ENCODE measurements at regions not wholly inside any gene's neighbourhood (a gene's known extent, or its start where the extent isn't known, plus 50 kb on each side); places are given as distances from the start of the nearest gene placed in this dataset.

GRCh38 chr7:84605301-84605700 lies 410.7 kb upstream of the SEMA3A start:
- intact Hi-C loops (cut with DNase I): no loop called here
- no peak for DNase-seq

GRCh38 chr7:84603545-84603944 lies 409.0 kb upstream of the SEMA3A start:
- intact Hi-C loops (cut with DNase I): no loop called here
- no peak for DNase-seq

GRCh38 chr7:84595026-84595425 lies 400.4 kb upstream of the SEMA3A start:
- intact Hi-C loops (cut with DNase I): no loop called here
- DNase-seq: no peak

GRCh38 chr7:84591897-84592296 lies 397.3 kb upstream of the SEMA3A start:
- intact Hi-C loops (cut with DNase I): no loop called here
- DNase-seq: no peak

GRCh38 chr7:84589012-84589411 lies 394.4 kb upstream of the SEMA3A start:
- intact Hi-C loops (cut with DNase I): no loop called here
- no peak for DNase-seq

GRCh38 chr7:84583331-84583730 lies 388.7 kb upstream of the SEMA3A start:
- DNase-seq: no peak
- intact Hi-C loops (cut with DNase I): no loop called here

GRCh38 chr7:84582747-84583146 lies 388.2 kb upstream of the SEMA3A start:
- intact Hi-C loops (cut with DNase I): no loop called here
- DNase-seq: no peak

- intact Hi-C loops (cut with DNase I): no loop called here
- DNase-seq: no peak
Measured at GRCh38 chr7:84578825-84579224, 384.2 kb upstream of the SEMA3A start.

- intact Hi-C loops (cut with DNase I): no loop called here
- DNase-seq: no peak
Measured at GRCh38 chr7:84568781-84569180, 374.2 kb upstream of the SEMA3A start.

GRCh38 chr7:84565345-84566074 lies 370.9 kb upstream of the SEMA3A start:
- intact Hi-C loops (cut with DNase I): no loop called here

GRCh38 chr7:84553711-84554110 lies 359.1 kb upstream of the SEMA3A start:
- DNase-seq: no peak
- intact Hi-C loops (cut with DNase I): no loop called here

More at GRCh38 chr7:84565345-84566074, 370.9 kb upstream of the SEMA3A start:
- DNase-seq: no peak

GRCh38 chr7:84549409-84549808 lies 354.8 kb upstream of the SEMA3A start:
- intact Hi-C loops (cut with DNase I): no loop called here
- no peak for DNase-seq

- intact Hi-C loops (cut with DNase I): no loop called here
- no peak for DNase-seq
Measured at GRCh38 chr7:84548366-84549365, 354.1 kb upstream of the SEMA3A start.

GRCh38 chr7:84547331-84547730 lies 352.7 kb upstream of the SEMA3A start:
- intact Hi-C loops (cut with DNase I): no loop called here
- DNase-seq: no peak

- intact Hi-C loops (cut with DNase I): no loop called here
- no peak for DNase-seq
Measured at GRCh38 chr7:84546403-84546802, 351.8 kb upstream of the SEMA3A start.

- no peak for DNase-seq
- intact Hi-C loops (cut with DNase I): no loop called here
Measured at GRCh38 chr7:84538268-84538667, 343.7 kb upstream of the SEMA3A start.

- intact Hi-C loops (cut with DNase I): no loop called here
- DNase-seq: no peak
Measured at GRCh38 chr7:84536271-84536870, 341.8 kb upstream of the SEMA3A start.

GRCh38 chr7:84535580-84536270 lies 341.1 kb upstream of the SEMA3A start:
- no peak for DNase-seq
- intact Hi-C loops (cut with DNase I): no loop called here

- intact Hi-C loops (cut with DNase I): no loop called here
Measured at GRCh38 chr7:84533182-84533581, 338.6 kb upstream of the SEMA3A start.

More at GRCh38 chr7:84533182-84533581, 338.6 kb upstream of the SEMA3A start:
- no peak for DNase-seq
